K562 (cell line): ENCODE measurements at regions not wholly inside any gene's neighbourhood (a gene's known extent, or its start where the extent isn't known, plus 50 kb on each side); places are given as distances from the start of the nearest gene placed in this dataset.

Experiments used
- AFF1 ChIP-seq, 2 experiments: fragments of 450-650 bp; IDR thresholded peaks; 2 replicates each; pipeline ENCODE4 v1.6.1; 2018; ENCODE audit warnings: mild to moderate bottlenecking in 2 of 2, low read depth in 1 of 2; ENCODE audit not compliant: partially characterized antibody in 2 of 2
- CTCF ChIP-seq, 3 experiments: IDR thresholded peaks in 2 of 3; conservative IDR thresholded peaks in 1 of 3; 2 replicates each; pipeline ENCODE4 v1.5.1; 2011 to 2012; ENCODE audit warnings: low read length in 3 of 3, mild to moderate bottlenecking in 3 of 3, control low read depth in 2 of 3, improper control_type of control experiment in 1 of 3, inconsistent platforms in 1 of 3, low read depth in 1 of 3, mixed read lengths in 1 of 3, moderate library complexity in 1 of 3; ENCODE audit not compliant: insufficient read depth in 2 of 3
- POLR2A ChIP-seq: fragments of 450-650 bp; conservative IDR thresholded peaks from 2 replicates; pipeline ENCODE4 v1.6.1; 2016
- SMAD1 ChIP-seq: fragments of 150-350 bp; IDR thresholded peaks from 2 replicates; pipeline ENCODE4 v1.6.1; 2014; ENCODE audit warnings: low read length, low read depth; ENCODE audit not compliant: partially characterized antibody
- TFE3 ChIP-seq: fragments of 450-650 bp; formaldehyde crosslinking; IDR thresholded peaks from 2 replicates; pipeline ENCODE4 v1.4.0; 2020; ENCODE audit warnings: mild to moderate bottlenecking, mixed read lengths
- TRIM25 ChIP-seq: fragments of 450-650 bp; IDR thresholded peaks from 2 replicates; pipeline ENCODE4 v1.7.0; 2016; ENCODE audit warnings: borderline replicate concordance

GRCh38 chr5:5017827-5018577 lies 122.1 kb upstream of the ADAMTS16 start:
- TF ChIP-seq TRIM25, result no peak
- no peak for TF ChIP-seq CTCF (IDR thresholded peaks at IDR 0.05 in 2 of 3, conservative IDR thresholded peaks at IDR 0.05 in 1 of 3; ENCODE audit: insufficient read depth in 2 of 3, low read depth in 1 of 3, low read length in 3 of 3)
- TF ChIP-seq TFE3 (CRISPR knock-in tag), result no peak
- TF ChIP-seq AFF1 (IDR thresholded peaks at IDR 0.05; ENCODE audit: low read depth in 1 of 2, partially characterized antibody in 2 of 2), result no peak
- TF ChIP-seq SMAD1, result no peak
- TF ChIP-seq POLR2A, result no peak
